Smooth muscle cell (in vitro differentiated cells): ENCODE measurements at regions not wholly inside any gene's neighbourhood (a gene's known extent, or its start where the extent isn't known, plus 50 kb on each side); places are given as distances from the start of the nearest gene placed in this dataset.

Experiments used
- DNase-seq: peaks from one replicate; lab custom pipeline; 2025; ENCODE audit not compliant: unreplicated experiment; lab: John Stamatoyannopoulos, UW
- H2AFZ ChIP-seq: fragments of 200-600 bp; sonication (generic); 2 replicates; pipeline ENCODE4 v1.6.0; 2016; ENCODE audit warnings: antibody characterized with exemption, low read depth, mild to moderate bottlenecking
- H3F3A ChIP-seq: fragments of 200-600 bp; sonication (generic); 2 replicates; pipeline ENCODE4 v1.6.0; 2017; ENCODE audit warnings: antibody characterized with exemption, low read depth
- H3K27ac ChIP-seq: fragments of 200-600 bp; sonication (generic); 2 replicates; pipeline ENCODE4 v1.5.1; 2016; ENCODE audit warnings: low read depth, mild to moderate bottlenecking
- H3K27me3 ChIP-seq: fragments of 200-600 bp; sonication (generic); 2 replicates; pipeline ENCODE4 v1.6.1; 2016; ENCODE audit warnings: low read depth, mild to moderate bottlenecking
- H3K36me3 ChIP-seq: fragments of 200-600 bp; sonication (generic); 2 replicates; pipeline ENCODE4 v1.5.1; 2016; ENCODE audit warnings: low read depth
- H3K4me1 ChIP-seq: fragments of 200-600 bp; sonication (generic); 2 replicates; pipeline ENCODE4 v1.5.1; 2016; ENCODE audit warnings: low read depth
- H3K4me2 ChIP-seq: fragments of 200-600 bp; sonication (generic); 2 replicates; pipeline ENCODE4 v1.6.0; 2016; ENCODE audit warnings: mild to moderate bottlenecking
- H3K4me3 ChIP-seq: fragments of 200-600 bp; sonication (generic); 2 replicates; pipeline ENCODE4 v1.5.1; 2016; ENCODE audit warnings: mild to moderate bottlenecking
- H3K79me2 ChIP-seq: fragments of 200-600 bp; sonication (generic); 2 replicates; pipeline ENCODE4 v1.6.0; 2016; ENCODE audit warnings: low read depth, mild to moderate bottlenecking
- H3K9ac ChIP-seq: fragments of 200-600 bp; sonication (generic); 2 replicates; pipeline ENCODE4 v1.6.0; 2016; ENCODE audit warnings: low read depth
- H3K9me3 ChIP-seq: fragments of 200-600 bp; sonication (generic); replicated peaks from 2 replicates; pipeline ENCODE4 v1.5.1; 2016; ENCODE audit warnings: low read depth
- H4K20me1 ChIP-seq: fragments of 200-600 bp; sonication (generic); 2 replicates; pipeline ENCODE4 v1.6.0; 2016; ENCODE audit warnings: low read depth
- CTCF ChIP-seq: fragments of 200-600 bp; sonication (generic); IDR thresholded peaks from 2 replicates; pipeline ENCODE4 v1.5.1; 2017; ENCODE audit warnings: borderline replicate concordance, mild to moderate bottlenecking, antibody characterized with exemption; ENCODE audit not compliant: insufficient read depth, poor library complexity, severe bottlenecking
- WGBS: methylation state at CpG from one replicate; pipeline ENCODE4 v1.1.7; 2016; ENCODE audit warnings: low lambda C conversion rate; 5-methylcytosine and 5-hydroxymethylcytosine counted together

GRCh38 chr6:9982215-9982614 is 432.7 kb downstream of the TFAP2A start:
- Histone ChIP-seq H4K20me1 (no peaks in the 10 kb centered on the region), H3K9me3 (peaks cover 3% of the 10 kb centered on the region), H3K9ac (no peak overlapping the region), H2AFZ (no peak overlapping the region), H3K27ac (no peak overlapping the region), H3K27me3 (no peaks in the 10 kb centered on the region), H3K79me2 (no peaks in the 10 kb centered on the region), H3K4me1 (no peaks in the 10 kb centered on the region), H3K4me2 (no peak overlapping the region), H3F3A (no peaks in the 10 kb centered on the region), H3K4me3 (no peak overlapping the region), H3K36me3 (no peaks in the 10 kb centered on the region)
- TF ChIP-seq CTCF = no peak
- no peak for DNase-seq
- WGBS = 72% methylated on average over 5 of the region's 5 CpGs

- H3F3A ChIP-seq = no peaks in the 10 kb centered on the region
- no peaks in the 10 kb centered on the region for H3K79me2 ChIP-seq
- no peak overlapping the region for H3K27ac ChIP-seq
- no peak for DNase-seq
- H3K4me1 ChIP-seq = no peaks in the 10 kb centered on the region
- H3K36me3 ChIP-seq = no peaks in the 10 kb centered on the region
- peaks cover 3% of the 10 kb centered on the region for H3K9me3 ChIP-seq
- no peak overlapping the region for H2AFZ ChIP-seq
- no peak overlapping the region for H3K4me2 ChIP-seq
- no peak overlapping the region for H3K9ac ChIP-seq
- 97% methylated on average over 5 of the region's 5 CpGs for WGBS
- TF ChIP-seq CTCF = no peak
- no peak overlapping the region for H3K4me3 ChIP-seq
- no peaks in the 10 kb centered on the region for H3K27me3 ChIP-seq
- no peaks in the 10 kb centered on the region for H4K20me1 ChIP-seq
These were observed 434.9 kb downstream of the TFAP2A start for GRCh38 chr6:9979996-9980395.

GRCh38 chr6:9978480-9978879 is 436.4 kb downstream of the TFAP2A start:
- Histone ChIP-seq H3K4me2 (no peak overlapping the region), H3K9me3 (no peaks in the 10 kb centered on the region), H3K4me1 (no peaks in the 10 kb centered on the region), H2AFZ (no peak overlapping the region), H3K4me3 (no peak overlapping the region), H3K9ac (no peak overlapping the region), H3F3A (no peaks in the 10 kb centered on the region), H3K36me3 (no peaks in the 10 kb centered on the region), H4K20me1 (no peaks in the 10 kb centered on the region), H3K79me2 (no peaks in the 10 kb centered on the region), H3K27me3 (no peaks in the 10 kb centered on the region), H3K27ac (no peak overlapping the region)
- DNase-seq = no peak
- no peak for TF ChIP-seq CTCF
- WGBS = 83% methylated on average over 6 of the region's 6 CpGs

- Histone ChIP-seq H3F3A (no peaks in the 10 kb centered on the region), H3K9ac (no peak overlapping the region)
These were observed 437.5 kb downstream of the TFAP2A start for GRCh38 chr6:9977411-9977810.

More at GRCh38 chr6:9977411-9977810, 437.5 kb downstream of the TFAP2A start:
- Histone ChIP-seq H3K4me3 (no peak overlapping the region), H3K36me3 (no peaks in the 10 kb centered on the region), H3K27me3 (no peaks in the 10 kb centered on the region), H4K20me1 (no peaks in the 10 kb centered on the region), H3K79me2 (no peaks in the 10 kb centered on the region), H2AFZ (no peak overlapping the region), H3K4me2 (no peak overlapping the region), H3K27ac (no peak overlapping the region), H3K4me1 (no peaks in the 10 kb centered on the region), H3K9me3 (no peaks in the 10 kb centered on the region)
- no peak for DNase-seq
- 64% methylated on average over 2 of the region's 2 CpGs for WGBS
- TF ChIP-seq CTCF = no peak
